ENCODE measurements at regions not wholly inside any gene's neighbourhood (a gene's known extent, or its start where the extent isn't known, plus 50 kb on each side); places are given as distances from the start of the nearest gene placed in this dataset.
"Not testable (repeated sequence)": the region's sequence is repeated elsewhere in the genome, so short reads cannot be mapped to it uniquely, and the experiment has no call there.

GRCh38 chr13:75175575-75175974 is 306.4 kb downstream of the TBC1D4 start:
- DNase-seq = peak; percentile 27

- DNase-seq = not testable (repeated sequence)
These were observed 306.9 kb downstream of the TBC1D4 start for GRCh38 chr13:75175097-75175496.

GRCh38 chr13:75174481-75174880 is 307.5 kb downstream of the TBC1D4 start:
- peak; percentile 17 for DNase-seq

GRCh38 chr13:75173457-75174356 is 308.3 kb downstream of the TBC1D4 start:
- DNase-seq = peak; percentile 14

GRCh38 chr13:75170311-75170710 is 311.7 kb downstream of the TBC1D4 start:
- DNase-seq = no peak

- no peak for DNase-seq
These were observed 316.3 kb downstream of the TBC1D4 start for GRCh38 chr13:75165543-75166230.

- no peak for DNase-seq
These were observed 320.2 kb downstream of the TBC1D4 start for GRCh38 chr13:75161804-75162203.

GRCh38 chr13:75160984-75161383 is 321.0 kb downstream of the TBC1D4 start:
- DNase-seq = no peak

GRCh38 chr13:75154331-75154730 is 327.6 kb downstream of the TBC1D4 start:
- DNase-seq = no peak

GRCh38 chr13:75153834-75154233 is 328.1 kb downstream of the TBC1D4 start:
- peak; percentile 29 for DNase-seq

- no peak for DNase-seq
These were observed 328.6 kb downstream of the TBC1D4 start for GRCh38 chr13:75153386-75153785.

- peak; percentile 16 for DNase-seq
These were observed 330.8 kb downstream of the TBC1D4 start for GRCh38 chr13:75151081-75151643.

- no peak for DNase-seq
These were observed 332.2 kb downstream of the TBC1D4 start for GRCh38 chr13:75149776-75150175.

GRCh38 chr13:75147946-75148345 is 334.0 kb downstream of the TBC1D4 start:
- no peak for DNase-seq

GRCh38 chr13:75146436-75146835 is 335.5 kb downstream of the TBC1D4 start:
- DNase-seq = no peak

GRCh38 chr13:75145927-75146326 is 336.0 kb downstream of the TBC1D4 start:
- peak; percentile 28 for DNase-seq

GRCh38 chr13:75139291-75139690 is 342.7 kb downstream of the TBC1D4 start:
- peak; percentile 69 for DNase-seq

GRCh38 chr13:75137911-75138571 is 343.9 kb downstream of the TBC1D4 start:
- DNase-seq = no peak

- DNase-seq = no peak
These were observed 345.8 kb downstream of the TBC1D4 start for GRCh38 chr13:75136151-75136550.

GRCh38 chr13:75135325-75135825 is 346.6 kb downstream of the TBC1D4 start:
- DNase-seq = peak; percentile 98

GRCh38 chr13:75132701-75133695 is 349.0 kb downstream of the TBC1D4 start:
- no peak for DNase-seq

GRCh38 chr13:75129331-75129730 is 352.6 kb downstream of the TBC1D4 start:
- DNase-seq = no peak
